ENCODE measurements at regions not wholly inside any gene's neighbourhood (a gene's known extent, or its start where the extent isn't known, plus 50 kb on each side); places are given as distances from the start of the nearest gene placed in this dataset.
"Not testable (repeated sequence)": the region's sequence is repeated elsewhere in the genome, so short reads cannot be mapped to it uniquely, and the experiment has no call there.

- DNase-seq (ENCODE audit: low read depth in 2 of 2), result no peak
Observed at GRCh38 chr16:26497896-26498295, 568.8 kb upstream of the C16orf82 start.

- DNase-seq (ENCODE audit: low read depth in 2 of 2), result no peak
Observed at GRCh38 chr16:26500326-26500725, 566.4 kb upstream of the C16orf82 start.

- DNase-seq (ENCODE audit: low read depth in 2 of 2), result no peak
Observed at GRCh38 chr16:26505496-26505895, 561.2 kb upstream of the C16orf82 start.

GRCh38 chr16:26508946-26509345 is 557.8 kb upstream of the C16orf82 start:
- not testable (repeated sequence) for DNase-seq (ENCODE audit: low read depth in 2 of 2)

GRCh38 chr16:26510924-26511323 is 555.8 kb upstream of the C16orf82 start:
- DNase-seq (ENCODE audit: low read depth in 2 of 2), result no peak

- no peak for DNase-seq (ENCODE audit: low read depth in 2 of 2)
Observed at GRCh38 chr16:26511463-26511862, 555.3 kb upstream of the C16orf82 start.

- no peak for DNase-seq (ENCODE audit: low read depth in 2 of 2)
Observed at GRCh38 chr16:26521626-26522025, 545.1 kb upstream of the C16orf82 start.

GRCh38 chr16:26524281-26524680 is 542.4 kb upstream of the C16orf82 start:
- DNase-seq (ENCODE audit: low read depth in 2 of 2), result no peak

GRCh38 chr16:26524846-26525245 is 541.9 kb upstream of the C16orf82 start:
- DNase-seq (ENCODE audit: low read depth in 2 of 2), result no peak

GRCh38 chr16:26525856-26526255 is 540.9 kb upstream of the C16orf82 start:
- DNase-seq (ENCODE audit: low read depth in 2 of 2), result no peak

GRCh38 chr16:26526633-26527032 is 540.1 kb upstream of the C16orf82 start:
- DNase-seq (ENCODE audit: low read depth in 2 of 2), result no peak

GRCh38 chr16:26530584-26531289 is 536.0 kb upstream of the C16orf82 start:
- no peak for DNase-seq (ENCODE audit: low read depth in 2 of 2)

- no peak for DNase-seq (ENCODE audit: low read depth in 2 of 2)
Observed at GRCh38 chr16:26531290-26531730, 535.4 kb upstream of the C16orf82 start.

- no peak for DNase-seq (ENCODE audit: low read depth in 2 of 2)
Observed at GRCh38 chr16:26532456-26532855, 534.3 kb upstream of the C16orf82 start.

GRCh38 chr16:26542198-26542597 is 524.5 kb upstream of the C16orf82 start:
- no peak for DNase-seq (ENCODE audit: low read depth in 2 of 2)

- no peak for DNase-seq (ENCODE audit: low read depth in 2 of 2)
Observed at GRCh38 chr16:26546573-26546972, 520.2 kb upstream of the C16orf82 start.

GRCh38 chr16:26547681-26548080 is 519.0 kb upstream of the C16orf82 start:
- no peak for DNase-seq (ENCODE audit: low read depth in 2 of 2)

GRCh38 chr16:26550111-26550610 is 516.6 kb upstream of the C16orf82 start:
- DNase-seq (ENCODE audit: low read depth in 2 of 2), result no peak

GRCh38 chr16:26554030-26554429 is 512.7 kb upstream of the C16orf82 start:
- DNase-seq (ENCODE audit: low read depth in 2 of 2), result no peak

GRCh38 chr16:26561303-26561702 is 505.4 kb upstream of the C16orf82 start:
- no peak for DNase-seq (ENCODE audit: low read depth in 2 of 2)

- no peak for DNase-seq (ENCODE audit: low read depth in 2 of 2)
Observed at GRCh38 chr16:26563018-26563417, 503.7 kb upstream of the C16orf82 start.

- no peak for DNase-seq (ENCODE audit: low read depth in 2 of 2)
Observed at GRCh38 chr16:26567356-26567755, 499.4 kb upstream of the C16orf82 start.

- no peak for DNase-seq (ENCODE audit: low read depth in 2 of 2)
Observed at GRCh38 chr16:26569793-26570192, 496.9 kb upstream of the C16orf82 start.

- DNase-seq (ENCODE audit: low read depth in 2 of 2), result no peak
Observed at GRCh38 chr16:26578748-26579147, 488.0 kb upstream of the C16orf82 start.

Data from stimulated activated CD4-positive, alpha-beta T cell treated with anti-CD3 and anti-CD28 coated beads, Interleukin-4, amount 100 ng/mL, for 48 hours (primary cell).